HL-60 (cell line): ENCODE measurements at regions not wholly inside any gene's neighbourhood (a gene's known extent, or its start where the extent isn't known, plus 50 kb on each side); places are given as distances from the start of the nearest gene placed in this dataset.

Experiments
- DNase-seq, 2 experiments: peaks; one replicate each; pipeline ENCODE4 v3.0.0-alpha.2; 2010 to 2020; ENCODE audit warnings: low read depth in 1 of 2, low spot score in 1 of 2
- H3K27ac ChIP-seq: fragments of 250-450 bp; sonication (Bioruptor Pico); replicated peaks from 2 replicates; pipeline ENCODE4 v1.5.1; 2020; ENCODE audit warnings: mild to moderate bottlenecking, moderate library complexity
- H3K27me3 ChIP-seq: fragments of 250-450 bp; sonication (Bioruptor Pico); 2 replicates; pipeline ENCODE4 v1.5.1; 2021; ENCODE audit warnings: mild to moderate bottlenecking, moderate library complexity; ENCODE audit not compliant: insufficient read depth, poor library complexity, severe bottlenecking
- H3K4me3 ChIP-seq: replicated peaks from 2 replicates; pipeline ENCODE4 v1.5.1; 2011; ENCODE audit warnings: mild to moderate bottlenecking, control low read depth, low read length; ENCODE audit not compliant: insufficient read depth
- GABPA ChIP-seq: IDR thresholded peaks from 2 replicates; pipeline ENCODE4 v1.6.1; 2012; ENCODE audit warnings: low read depth
- POLR2AphosphoS5 ChIP-seq: IDR thresholded peaks from 2 replicates; pipeline ENCODE4 v1.6.1; 2012; ENCODE audit warnings: low read depth
- SPI1 ChIP-seq: IDR thresholded peaks from 2 replicates; pipeline ENCODE4 v1.6.1; 2012; ENCODE audit warnings: low read depth, mild to moderate bottlenecking, borderline replicate concordance
- TF ChIP-seq, protein P1 (sequence below): IDR thresholded peaks from one replicate; pipeline ENCODE4 v1.5.1; 2011; ENCODE audit warnings: low read length, control low read depth, inconsistent platforms; ENCODE audit not compliant: insufficient read depth
- TF ChIP-seq, protein P2 (sequence below): IDR thresholded peaks from 2 replicates; pipeline ENCODE4 v1.6.1; 2012; ENCODE audit warnings: low read depth; ENCODE audit not compliant: insufficient replicate concordance

DNA sequence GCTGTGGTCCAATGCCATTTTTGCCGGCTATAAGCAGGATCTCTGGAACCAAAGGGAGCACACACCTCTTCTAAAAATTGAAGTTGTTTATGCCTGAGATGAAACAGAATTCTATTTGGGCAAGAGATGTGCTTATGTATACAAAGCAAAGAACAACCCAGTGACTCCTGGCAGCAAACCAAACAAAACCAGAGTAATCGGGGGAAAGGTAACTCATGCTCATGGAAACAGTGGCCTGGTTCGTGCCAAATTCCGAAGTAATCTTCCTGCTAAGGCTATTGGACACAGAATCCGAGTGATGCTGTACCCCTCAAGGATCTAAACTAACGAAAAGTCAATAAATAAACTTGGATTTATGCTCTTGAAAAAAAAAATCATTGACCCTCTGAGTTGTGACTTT, 178.7 kb downstream of the CEMIP2 start:
- TF ChIP-seq, protein P1, sequence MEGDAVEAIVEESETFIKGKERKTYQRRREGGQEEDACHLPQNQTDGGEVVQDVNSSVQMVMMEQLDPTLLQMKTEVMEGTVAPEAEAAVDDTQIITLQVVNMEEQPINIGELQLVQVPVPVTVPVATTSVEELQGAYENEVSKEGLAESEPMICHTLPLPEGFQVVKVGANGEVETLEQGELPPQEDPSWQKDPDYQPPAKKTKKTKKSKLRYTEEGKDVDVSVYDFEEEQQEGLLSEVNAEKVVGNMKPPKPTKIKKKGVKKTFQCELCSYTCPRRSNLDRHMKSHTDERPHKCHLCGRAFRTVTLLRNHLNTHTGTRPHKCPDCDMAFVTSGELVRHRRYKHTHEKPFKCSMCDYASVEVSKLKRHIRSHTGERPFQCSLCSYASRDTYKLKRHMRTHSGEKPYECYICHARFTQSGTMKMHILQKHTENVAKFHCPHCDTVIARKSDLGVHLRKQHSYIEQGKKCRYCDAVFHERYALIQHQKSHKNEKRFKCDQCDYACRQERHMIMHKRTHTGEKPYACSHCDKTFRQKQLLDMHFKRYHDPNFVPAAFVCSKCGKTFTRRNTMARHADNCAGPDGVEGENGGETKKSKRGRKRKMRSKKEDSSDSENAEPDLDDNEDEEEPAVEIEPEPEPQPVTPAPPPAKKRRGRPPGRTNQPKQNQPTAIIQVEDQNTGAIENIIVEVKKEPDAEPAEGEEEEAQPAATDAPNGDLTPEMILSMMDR, result no peak
- TF ChIP-seq GABPA, result no peak
- TF ChIP-seq POLR2AphosphoS5, result no peak
- no peak for TF ChIP-seq SPI1
- TF ChIP-seq, protein P2, sequence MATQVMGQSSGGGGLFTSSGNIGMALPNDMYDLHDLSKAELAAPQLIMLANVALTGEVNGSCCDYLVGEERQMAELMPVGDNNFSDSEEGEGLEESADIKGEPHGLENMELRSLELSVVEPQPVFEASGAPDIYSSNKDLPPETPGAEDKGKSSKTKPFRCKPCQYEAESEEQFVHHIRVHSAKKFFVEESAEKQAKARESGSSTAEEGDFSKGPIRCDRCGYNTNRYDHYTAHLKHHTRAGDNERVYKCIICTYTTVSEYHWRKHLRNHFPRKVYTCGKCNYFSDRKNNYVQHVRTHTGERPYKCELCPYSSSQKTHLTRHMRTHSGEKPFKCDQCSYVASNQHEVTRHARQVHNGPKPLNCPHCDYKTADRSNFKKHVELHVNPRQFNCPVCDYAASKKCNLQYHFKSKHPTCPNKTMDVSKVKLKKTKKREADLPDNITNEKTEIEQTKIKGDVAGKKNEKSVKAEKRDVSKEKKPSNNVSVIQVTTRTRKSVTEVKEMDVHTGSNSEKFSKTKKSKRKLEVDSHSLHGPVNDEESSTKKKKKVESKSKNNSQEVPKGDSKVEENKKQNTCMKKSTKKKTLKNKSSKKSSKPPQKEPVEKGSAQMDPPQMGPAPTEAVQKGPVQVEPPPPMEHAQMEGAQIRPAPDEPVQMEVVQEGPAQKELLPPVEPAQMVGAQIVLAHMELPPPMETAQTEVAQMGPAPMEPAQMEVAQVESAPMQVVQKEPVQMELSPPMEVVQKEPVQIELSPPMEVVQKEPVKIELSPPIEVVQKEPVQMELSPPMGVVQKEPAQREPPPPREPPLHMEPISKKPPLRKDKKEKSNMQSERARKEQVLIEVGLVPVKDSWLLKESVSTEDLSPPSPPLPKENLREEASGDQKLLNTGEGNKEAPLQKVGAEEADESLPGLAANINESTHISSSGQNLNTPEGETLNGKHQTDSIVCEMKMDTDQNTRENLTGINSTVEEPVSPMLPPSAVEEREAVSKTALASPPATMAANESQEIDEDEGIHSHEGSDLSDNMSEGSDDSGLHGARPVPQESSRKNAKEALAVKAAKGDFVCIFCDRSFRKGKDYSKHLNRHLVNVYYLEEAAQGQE, result no peak
- H3K4me3 ChIP-seq, result no peak overlapping the region
- H3K27ac ChIP-seq, result no peak overlapping the region
- no peak for DNase-seq
- H3K27me3 ChIP-seq, result peaks cover 3% of the 10 kb centered on the region

DNA sequence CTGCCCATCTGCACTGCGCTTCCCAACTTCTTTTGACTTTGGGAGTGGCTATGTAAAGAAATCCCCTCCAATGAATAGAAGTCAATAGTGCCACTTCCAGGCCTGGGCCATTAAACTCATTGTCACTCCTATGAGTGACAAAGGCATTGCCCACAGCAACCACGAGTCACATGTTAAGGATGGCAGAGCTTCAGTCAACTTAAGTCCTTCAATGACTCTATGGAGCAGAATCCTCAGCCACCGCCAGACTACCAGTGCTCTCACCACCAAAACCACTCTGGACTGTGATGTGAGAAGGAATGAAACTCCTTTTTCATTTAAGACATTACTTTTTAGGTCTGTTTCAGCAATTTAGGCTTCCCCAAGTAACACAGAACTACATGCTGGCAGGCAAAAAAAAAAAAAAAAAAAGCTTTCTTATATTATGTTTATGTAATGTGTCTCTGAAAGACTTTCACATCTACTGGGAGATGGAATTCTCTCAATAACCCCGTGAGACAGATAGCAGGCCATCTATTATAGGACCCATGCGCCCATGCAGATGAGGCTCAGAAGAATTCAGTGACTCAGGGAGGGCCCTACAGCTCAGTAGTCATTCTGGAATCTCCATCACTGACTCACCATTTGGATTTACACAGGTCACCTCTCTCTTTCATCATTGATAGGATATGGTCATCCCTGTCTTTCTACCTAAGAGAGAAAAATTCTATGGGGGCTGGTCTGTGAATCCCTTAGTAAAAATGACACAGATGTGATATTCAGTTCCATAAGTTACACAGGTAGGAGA, 180.5 kb downstream of the CEMIP2 start:
- Histone ChIP-seq H3K4me3 (no peak overlapping the region), H3K27ac (no peak overlapping the region), H3K27me3 (peaks cover 3% of the 10 kb centered on the region)
- TF ChIP-seq SPI1, result no peak
- no peak for TF ChIP-seq GABPA
- TF ChIP-seq, protein P2, result no peak
- TF ChIP-seq POLR2AphosphoS5, result no peak
- TF ChIP-seq, protein P1, result no peak
- no peak for DNase-seq

DNA sequence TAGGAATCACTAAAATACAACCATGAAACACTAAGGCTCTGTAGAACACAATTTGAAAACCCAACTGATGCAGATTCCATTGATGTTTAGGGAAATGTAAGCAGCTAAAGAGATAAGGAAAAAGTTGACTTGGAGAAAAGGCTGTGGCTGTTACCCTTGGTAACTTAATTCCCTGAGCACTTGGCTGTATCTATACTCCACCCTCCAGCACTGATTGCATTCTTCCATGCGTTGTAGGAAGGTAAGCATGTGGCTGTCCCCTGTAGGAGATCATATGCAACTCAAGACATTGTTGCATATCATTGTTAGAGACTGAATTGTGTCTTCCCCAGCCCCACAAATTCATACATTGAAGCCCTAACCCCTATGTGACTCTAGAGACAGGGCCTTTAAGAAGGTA, 184.5 kb downstream of the CEMIP2 start:
- H3K27me3 ChIP-seq, result no peaks in the 10 kb centered on the region
- no peak for DNase-seq
- TF ChIP-seq SPI1, result no peak
- TF ChIP-seq POLR2AphosphoS5, result no peak
- TF ChIP-seq, protein P2, result no peak
- TF ChIP-seq GABPA, result no peak
- TF ChIP-seq, protein P1, result no peak
- no peak overlapping the region for H3K4me3 ChIP-seq
- no peak overlapping the region for H3K27ac ChIP-seq
